Activated CD4-positive, alpha-beta T cell treated with anti-CD3 and anti-CD28 coated beads, Interleukin-2, amount 50 U/mL, for 4 hours (primary cell): ENCODE measurements at regions not wholly inside any gene's neighbourhood (a gene's known extent, or its start where the extent isn't known, plus 50 kb on each side); places are given as distances from the start of the nearest gene placed in this dataset.

Source experiments
- DNase-seq, 2 experiments: peaks; one replicate each; pipeline ENCODE4 v3.0.0-alpha.2; 2020

DNA sequence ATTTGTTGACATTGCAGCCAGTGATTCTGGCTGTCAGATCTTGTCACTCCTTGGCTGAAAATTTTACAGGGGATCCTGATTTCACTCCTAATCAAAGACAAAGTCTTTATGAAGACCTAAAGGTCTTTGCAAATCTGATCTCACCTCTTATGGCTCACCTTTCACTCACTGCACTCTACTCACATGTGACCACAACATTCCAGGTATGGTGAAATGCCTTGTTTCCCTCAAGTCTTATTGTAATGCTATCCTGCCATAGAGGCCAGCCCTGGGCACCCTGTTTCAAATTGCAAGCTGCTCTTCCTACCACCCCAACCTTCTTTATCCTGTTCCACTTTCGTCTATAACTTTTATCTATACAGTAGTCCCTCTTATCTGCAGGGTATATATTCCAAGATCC is 200.1 kb downstream of the NDFIP2 start:
- no peak for DNase-seq

DNA sequence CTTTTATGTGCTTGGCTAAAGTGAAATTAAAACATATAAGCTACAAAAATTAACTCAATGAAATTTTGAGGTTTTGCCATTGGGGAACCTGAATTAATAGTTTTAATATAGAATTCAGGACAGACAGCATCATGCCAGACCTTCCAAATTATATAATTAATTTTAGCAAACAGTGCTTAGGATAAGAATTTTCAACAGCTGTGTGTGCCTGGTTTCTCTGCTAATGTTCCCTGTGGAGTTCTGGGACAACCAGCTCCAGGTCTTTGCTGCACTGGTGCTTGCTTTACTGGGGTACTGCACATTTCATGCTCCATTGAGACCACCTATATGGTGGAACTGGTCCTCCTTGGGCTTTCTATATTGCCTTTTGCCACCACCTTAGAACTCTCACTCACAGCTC is 199.5 kb downstream of the NDFIP2 start:
- DNase-seq, result no peak

DNA sequence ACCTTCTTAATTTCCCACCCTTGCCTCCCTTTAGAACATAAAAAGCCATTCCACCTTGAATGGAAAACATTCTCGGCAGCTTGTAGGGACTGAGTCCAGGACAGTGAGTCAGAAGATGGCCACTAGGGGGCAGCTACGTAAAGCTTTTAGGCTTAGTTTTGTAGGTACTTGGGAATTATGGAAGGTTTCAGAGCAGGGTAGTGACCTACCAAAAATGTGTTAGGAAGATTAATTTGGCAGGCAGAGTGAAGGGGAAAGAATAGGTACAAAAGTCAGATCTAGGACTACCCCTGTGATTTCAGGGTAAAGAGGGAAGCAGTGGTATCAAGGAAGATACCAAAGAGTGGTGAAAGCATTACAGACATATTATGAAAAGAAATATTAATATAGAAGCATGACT is 198.4 kb downstream of the NDFIP2 start:
- no peak for DNase-seq

DNA sequence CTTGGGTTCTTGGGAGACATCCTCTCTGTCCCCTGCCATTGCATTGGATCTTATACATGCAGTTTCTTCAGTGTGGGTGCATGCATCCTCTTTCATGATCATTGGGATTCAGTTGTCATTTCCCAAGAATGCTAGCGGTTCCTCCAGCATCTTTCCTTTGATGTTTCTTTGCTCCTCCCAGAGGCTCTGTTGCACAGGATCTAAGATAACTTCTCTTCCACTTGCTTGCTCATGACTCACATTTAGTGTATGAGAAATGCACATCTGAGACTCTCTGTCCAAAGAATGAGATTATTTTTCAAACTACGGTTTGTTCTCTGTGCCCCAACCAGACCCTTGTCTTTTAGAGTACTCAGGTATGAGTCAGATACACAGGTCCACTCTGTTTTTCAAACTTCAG is 197.1 kb downstream of the NDFIP2 start:
- DNase-seq, result no peak

DNA sequence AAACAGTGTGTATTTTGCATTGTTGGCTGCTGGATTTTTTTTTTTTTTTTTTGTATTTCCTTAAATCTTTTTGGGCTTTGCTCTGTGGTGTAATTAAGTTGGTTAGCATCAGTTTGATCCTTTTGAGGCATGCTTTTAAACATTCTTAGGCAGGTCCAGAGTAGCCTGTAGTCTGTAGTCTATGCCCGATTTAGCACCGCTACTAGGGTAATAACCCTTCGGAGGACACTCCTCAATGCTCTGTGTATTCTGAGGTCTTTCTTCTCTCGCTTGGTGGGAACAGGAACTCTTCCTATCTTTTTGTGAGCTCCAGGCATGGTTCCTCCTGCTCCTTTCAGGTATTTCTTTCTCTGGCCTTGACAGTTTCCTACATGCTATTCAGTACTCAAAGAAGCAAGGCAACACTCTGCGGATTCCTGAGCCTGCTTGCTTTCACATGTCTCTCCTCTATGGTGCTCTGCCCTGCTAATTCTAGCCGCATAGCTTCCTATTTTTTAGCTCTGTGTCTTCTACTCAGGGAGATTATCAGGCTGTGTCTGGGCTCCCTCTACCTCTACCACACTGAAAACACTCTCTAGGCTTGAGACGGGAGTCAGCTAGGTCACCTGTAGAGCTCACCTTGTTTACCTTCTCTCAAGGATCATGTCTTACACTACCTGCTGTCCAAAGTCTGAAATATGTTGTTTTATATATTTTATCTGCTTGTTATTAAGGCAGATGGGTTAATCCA is 195.1 kb downstream of the NDFIP2 start:
- no peak for DNase-seq

DNA sequence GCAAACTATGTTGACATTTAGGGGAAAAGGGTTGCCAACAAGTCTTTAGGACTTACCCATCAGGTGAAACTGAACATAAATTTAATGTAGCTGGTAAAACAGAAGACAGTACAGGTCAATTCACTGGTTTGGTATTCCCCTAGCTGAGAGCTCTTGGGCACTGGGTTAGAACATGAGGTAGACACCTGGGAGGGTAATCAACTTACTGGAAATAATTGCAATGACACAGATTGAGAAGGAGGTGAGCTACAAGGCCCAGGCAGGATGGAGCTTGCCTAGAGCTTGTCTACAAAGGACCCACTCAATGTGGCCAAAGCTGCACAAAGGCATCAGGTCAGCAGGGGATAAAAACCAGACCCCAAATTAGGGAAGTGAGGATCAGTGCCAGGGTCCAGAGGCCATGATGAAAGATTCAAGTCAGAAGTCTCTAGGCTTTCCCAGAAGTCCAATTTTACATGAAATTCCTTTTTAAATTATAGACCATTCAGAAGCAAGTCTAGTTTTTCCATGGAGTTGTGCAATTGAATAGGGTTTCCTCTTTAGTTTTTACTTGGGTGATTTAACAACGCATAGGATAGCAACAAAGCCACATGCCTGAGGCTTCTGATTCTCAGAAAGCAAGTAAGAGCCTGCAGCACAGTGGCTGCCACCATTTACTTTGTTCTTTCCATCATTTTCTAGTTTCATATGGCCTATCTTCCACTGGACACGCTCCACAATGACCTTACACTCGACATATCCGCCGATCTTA is 194.0 kb downstream of the NDFIP2 start:
- DNase-seq, result no peak

DNA sequence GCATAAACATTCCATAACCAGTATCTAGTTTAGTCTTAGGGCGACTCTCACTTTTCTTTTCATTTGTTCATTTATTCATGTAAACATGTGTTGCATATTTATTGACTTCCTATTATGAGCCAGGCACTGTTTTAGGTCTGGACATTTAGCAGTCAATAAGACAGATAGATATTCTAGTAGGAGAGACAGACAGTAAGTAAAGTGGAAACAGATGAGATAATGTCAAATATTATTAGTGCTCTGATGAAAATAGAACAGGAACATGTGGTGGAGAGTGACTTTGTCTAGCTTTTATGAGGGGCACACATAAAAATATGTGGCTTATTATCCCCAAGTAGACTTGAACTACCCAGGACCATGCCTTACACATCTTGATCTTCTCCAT is 193.0 kb downstream of the NDFIP2 start:
- no peak for DNase-seq

DNA sequence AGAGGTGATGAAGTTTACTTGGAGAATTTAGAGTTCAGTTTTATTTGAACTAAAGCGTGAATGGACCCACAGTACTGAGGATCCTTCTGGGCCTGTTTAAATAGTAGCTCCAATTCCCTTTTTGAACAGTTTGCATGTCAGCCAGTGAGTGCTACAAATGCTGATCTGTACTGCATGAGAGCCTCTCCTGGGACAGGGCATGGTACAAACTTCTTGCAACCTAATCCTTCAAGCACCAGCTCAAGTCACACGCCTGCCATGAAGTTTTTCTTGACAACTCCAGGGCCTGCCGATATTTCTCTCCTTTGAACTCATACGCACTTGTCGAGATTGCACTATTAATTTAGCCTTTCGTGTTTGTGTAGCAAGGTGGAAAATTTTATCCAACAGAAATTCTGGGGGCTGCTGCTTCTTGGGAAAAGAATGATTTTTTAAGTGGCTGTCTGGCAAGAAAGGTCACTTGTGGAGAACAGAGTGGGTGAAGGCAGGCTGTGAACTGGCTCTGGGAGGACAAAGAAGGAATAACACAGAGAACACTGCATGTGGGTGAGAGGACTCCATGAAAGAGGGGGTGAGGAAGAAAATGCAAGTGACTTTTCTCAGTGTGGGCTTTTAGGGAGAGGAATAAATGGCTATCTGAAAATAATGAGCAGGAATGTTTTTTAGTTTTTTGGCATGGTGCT is 192.5 kb downstream of the NDFIP2 start:
- no peak for DNase-seq

DNA sequence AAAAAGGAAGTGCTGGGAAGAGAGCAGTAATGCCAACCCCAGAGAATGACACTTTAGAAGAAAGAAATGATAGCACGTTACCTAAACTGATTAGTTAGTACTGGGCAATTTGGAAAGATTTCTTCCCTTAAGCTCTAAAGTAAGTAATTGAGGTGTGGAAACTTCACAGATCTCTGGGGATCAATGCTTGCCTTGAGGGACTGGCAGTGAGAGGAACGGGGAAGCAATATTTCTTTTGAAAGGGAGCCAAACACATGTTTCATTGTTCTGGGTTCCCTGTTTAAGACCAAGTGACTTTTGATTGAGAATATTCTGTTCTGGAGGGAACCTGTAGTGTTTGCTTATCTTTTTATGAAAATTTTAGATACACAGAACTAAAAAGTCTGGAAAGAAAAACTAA is 190.5 kb downstream of the NDFIP2 start:
- no peak for DNase-seq

DNA sequence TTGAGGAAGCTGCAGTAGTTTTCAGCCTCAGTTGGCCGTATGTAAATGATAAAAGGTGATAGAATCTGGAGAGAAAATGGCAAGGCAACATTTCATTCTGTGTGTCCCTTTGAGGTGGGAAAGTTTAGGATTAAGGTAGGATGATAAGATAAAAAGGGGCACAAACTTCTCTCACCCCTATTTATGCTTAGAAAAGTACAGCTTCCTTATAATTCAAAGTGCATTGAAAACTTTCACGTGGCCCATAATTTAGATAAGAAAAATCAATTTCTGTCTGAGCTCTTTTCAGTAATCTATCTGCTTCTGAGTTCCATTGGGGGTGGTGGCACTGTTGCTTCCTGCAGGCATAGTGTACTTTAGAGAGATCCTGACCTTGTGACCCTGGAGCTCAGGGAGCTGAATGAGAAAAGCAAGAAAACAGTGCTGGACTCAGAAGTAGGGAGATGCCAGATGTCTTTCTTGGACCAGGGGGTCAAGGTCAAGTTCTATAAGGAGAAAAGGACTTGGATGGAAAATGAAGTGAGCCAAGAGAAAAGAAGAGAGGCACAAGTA is 187.3 kb downstream of the NDFIP2 start:
- no peak for DNase-seq

DNA sequence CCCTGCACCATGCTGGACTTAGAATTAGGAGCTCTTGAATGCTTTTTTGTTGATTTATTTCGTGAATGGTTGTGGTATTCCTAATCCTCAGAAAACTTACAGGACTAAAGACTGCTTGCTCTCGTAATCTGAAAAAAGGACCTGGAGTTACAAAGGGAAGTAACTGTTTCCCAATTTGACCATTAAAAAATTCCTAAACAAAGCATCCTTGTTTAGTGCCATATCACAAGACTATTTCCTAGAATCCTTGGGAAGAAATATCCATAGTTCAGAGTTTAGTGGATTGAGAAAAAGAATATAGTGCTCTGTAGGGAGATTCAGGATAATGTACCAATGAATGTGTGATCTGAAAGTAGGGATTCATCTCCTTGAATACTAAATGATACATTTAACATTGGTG is 186.8 kb downstream of the NDFIP2 start:
- DNase-seq, result no peak

DNA sequence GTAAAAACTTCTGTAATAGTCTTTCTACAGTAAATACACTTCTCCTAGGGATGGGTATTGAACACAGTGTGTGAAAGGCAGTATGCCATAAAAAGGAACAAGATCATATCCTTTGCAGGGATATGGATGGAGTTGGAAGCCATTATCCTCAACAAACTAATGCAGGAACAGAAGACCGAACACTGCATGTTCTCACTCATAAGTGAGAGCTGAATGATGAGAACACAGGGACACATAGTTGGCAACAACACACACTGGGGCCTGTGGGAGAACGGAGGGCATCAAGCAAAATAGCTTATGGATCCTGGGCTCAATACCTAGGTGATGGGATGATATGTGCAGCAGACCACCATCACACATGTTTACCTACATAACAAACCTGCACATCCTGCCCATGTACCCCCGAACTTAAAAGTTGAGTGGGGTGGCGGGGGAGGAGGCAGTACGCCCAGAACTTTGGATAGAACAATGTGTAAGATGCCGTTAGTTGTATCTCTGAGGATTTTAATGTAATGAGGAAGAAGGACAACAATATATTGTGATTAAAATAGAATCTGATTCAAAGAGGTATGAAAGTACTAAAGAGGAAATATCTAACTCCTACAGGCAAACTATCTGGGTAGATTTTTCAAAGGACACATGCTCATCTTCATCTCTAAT is 183.2 kb downstream of the NDFIP2 start:
- DNase-seq, result no peak

DNA sequence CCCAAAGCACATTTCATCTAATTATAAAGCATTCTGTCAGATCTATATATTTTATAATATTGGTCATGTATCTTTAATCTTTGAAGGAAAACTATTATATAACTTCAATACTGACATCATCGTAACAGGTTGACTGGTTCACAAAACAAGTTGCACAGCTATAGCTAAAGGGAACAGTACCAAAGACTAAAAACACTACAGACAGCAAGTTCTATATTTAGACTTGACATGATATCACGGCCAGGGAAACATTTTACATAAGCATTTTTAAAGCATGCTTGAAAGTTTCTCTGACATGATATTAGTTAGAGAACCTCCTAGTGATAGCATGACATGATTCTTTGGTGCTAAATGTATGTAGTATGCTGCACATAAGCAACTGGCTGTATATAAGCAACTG is 182.5 kb downstream of the NDFIP2 start:
- no peak for DNase-seq

DNA sequence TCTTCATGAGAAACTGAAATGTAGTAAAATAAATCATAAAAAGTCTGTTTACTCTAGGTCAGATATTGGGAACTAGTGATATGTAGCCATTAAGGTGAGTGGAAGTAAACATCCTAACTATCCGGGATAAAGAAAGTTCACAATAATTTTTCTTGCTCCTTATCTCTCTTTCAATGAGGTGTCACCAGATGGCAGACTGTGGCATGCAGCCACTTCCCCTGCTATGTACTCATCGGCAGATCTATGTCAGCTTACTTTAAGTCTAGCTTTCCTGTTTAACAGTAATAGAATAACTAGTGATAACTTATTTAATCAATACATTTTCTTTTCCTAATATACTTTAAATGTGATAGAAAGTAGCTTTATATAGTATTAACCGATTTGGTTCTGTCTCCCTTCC is 181.9 kb downstream of the NDFIP2 start:
- DNase-seq, result no peak

DNA sequence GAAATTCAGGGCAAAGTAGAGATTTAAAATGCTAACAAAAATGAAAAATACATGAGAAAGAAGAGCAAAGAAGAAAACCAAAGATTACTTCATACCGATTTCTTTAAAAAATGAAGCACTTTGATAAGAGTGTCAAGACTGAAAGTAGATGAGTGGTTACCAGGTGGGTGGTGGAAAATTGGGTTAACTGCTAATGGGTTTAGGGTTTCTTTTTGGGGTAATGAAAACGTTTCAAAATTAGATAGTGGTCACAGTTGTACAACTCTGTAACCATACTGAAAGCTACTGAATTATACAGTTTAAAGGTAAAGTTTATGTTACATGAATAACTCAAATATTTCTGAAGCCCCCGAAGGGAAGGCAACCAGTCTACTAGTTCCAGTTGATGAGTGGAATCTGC is 179.4 kb downstream of the NDFIP2 start:
- DNase-seq, result no peak

DNA sequence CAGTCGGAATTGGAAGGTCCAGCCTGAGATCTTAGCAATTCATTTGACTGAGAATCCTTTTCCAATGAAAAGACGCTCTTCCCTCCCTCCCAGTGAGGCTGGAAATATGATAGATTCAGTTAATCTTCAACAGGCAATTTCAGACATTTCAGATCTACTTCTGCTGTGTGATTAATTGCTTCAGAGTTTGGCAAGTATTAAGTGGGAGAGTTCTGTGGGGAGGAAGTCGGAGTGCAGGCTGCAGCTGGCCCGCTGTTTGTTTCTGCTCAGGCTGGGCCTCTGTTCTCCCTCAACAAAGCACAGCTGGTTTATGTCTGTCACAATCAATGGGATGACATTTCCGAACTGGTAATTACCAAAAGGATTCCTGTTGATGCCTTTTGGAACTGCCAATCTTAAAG is 178.2 kb downstream of the NDFIP2 start:
- DNase-seq, result no peak

DNA sequence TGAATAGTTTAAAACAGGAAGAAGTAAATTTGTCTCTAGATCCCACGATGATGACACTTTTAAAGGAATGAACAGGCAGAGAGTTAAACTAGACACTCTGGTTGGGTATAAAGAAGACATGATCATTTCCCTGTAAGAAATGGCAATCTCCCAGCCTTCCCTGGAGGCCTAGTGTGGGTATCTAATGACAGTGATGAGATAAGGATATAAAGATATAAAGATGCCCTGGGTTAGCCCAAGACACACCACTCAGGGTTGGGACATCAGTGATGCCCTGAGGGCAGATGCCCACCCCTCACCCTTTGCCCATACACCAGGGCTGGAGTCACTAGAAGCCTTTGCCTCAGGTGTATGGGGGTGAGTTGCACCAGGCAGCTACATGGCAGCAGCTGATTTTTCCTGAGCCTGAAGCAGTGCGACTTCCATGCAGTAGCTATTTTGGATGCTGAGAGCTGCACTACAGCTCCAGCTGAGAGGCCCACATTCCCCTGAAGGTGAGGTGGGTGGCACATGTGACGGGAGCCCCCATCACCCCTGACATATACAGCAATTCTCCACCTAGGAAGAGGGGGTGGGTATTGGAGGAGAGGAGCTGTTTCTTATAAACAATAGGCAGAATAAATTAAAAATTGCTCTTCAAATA is 177.5 kb downstream of the NDFIP2 start:
- no peak for DNase-seq

DNA sequence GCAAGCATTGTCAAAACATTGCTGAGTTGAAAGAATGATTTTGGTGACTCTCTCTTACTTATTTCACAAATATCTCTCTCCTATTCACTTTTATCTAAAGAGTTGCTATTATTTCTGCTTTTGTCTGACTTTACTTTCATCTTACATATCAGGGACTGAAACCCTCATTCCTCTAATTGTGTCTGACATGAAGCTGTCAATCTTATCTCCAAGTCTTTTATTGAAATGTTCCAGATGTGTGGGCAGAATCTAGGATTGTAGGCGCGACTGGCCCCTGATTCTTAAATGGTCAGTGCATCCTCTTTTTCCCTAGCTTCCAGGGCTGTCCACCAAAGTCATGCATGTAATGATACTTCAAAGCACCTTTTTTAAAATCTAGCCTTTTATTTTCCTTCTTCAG is 174.6 kb downstream of the NDFIP2 start:
- no peak for DNase-seq

DNA sequence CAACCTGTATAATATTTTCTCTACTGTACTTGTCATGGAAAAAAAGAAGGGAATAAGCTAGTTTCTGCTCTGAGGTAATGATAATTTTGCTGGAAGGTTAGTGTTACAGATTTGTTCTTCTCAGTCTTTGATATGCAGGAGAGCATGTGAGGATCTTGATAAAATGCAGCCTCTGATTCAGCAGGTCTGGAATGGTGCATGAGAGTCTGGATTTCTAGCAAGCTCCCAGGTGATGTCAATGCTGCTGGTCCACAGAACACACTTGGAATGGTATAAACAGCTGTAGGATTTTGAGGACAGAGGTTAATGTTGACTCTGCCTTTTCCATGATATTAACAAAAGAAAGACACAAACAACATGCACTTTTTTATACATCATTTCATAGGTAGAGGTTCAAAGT is 173.6 kb downstream of the NDFIP2 start:
- no peak for DNase-seq

DNA sequence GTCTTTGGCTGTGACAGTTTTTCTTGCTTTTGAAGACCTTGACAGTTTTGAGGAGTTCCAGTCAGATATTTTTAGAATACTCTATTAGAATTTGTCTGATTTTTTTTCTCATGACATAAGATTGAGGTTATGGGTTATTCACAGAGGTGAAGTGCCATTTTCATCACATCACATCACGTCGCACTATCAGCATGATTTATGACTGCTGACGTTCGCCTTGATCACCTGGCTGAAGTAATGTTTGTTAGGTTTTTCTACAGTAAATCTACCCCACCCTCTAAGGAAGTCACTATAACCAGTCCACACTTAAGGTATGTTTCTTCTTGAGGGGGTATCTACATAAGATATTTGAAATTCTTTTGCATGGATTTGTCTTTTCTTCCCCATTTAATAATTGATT is 169.7 kb downstream of the NDFIP2 start:
- no peak for DNase-seq

DNA sequence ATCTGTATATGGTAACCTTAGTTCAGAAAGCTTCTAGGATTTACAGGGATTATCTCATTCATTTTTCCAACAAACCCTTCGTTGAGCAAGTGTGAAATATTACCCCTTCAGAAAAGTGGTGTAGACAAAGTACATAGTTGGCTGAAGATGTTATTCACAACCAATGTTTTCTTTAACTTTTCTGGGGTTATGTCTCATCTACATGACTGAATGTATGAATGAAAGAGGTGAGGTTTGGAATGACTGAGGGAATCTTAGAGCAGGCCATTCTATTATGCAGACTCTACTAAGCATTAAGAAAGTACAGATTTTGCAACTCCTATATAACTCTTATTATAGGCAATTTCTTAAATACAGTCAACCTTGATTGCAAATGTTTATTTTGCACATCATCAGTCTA is 167.2 kb downstream of the NDFIP2 start:
- DNase-seq, result no peak

DNA sequence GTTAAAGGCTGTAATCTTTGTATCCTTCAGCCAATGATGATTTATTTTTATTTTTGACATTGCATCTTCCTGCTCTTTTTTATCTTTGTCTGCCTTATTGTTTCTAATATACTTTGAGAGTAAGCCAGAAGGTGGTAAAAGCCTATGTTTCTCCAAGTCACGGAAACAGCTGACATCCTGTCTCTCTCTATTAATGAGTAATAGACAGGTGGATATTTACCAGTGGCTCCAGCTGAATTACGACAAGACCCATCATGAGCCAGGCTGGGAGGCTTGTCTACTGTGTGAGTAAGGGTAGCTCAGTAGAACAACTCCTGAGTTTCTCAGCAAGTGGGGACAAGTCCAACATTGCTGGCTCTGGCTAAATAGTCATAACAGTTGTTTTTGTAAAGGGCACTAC is 166.6 kb downstream of the NDFIP2 start:
- no peak for DNase-seq

DNA sequence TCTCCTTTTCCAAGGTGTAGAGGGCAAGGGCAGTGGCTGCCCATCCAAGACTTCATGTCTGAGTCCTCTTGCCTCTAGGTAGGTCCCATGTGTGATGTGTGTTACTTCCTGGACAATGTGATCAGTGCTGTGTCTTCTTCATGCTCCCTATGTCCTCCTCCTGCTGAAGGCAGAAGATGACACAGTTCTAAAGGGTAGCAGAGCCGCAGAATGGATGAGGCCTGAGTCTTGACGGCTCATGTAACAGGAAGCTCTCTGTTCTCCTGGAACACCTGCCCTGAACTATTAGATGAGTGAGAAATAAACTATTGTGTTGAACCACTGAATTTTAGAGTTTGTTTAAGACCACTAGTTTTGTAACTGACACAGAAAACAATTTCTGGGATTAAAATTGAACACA is 165.9 kb downstream of the NDFIP2 start:
- no peak for DNase-seq
